ENCODE measurements at regions not wholly inside any gene's neighbourhood (a gene's known extent, or its start where the extent isn't known, plus 50 kb on each side); places are given as distances from the start of the nearest gene placed in this dataset.

DNA sequence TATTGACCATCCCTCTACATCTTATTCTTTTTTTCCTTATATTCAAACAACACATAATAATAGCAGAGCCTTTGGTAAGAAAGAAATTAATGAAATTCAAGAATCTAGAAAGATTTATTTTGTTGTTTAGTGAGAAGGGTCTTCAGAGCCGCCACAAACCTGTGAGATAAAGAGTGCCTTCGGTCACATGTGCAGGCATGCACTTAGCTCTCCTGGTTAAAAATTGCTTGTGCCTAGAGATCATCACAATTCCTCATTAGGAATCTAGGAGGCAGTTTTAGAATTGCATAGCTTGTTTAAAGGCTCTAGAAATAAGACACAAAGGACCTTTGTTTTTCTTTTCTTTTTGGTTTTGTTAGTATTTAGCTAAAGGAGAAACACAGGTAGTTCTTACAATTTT lies 1948.4 kb upstream of the IGFBP7 start:
- no peaks in the 10 kb centered on the region for H4K20me1 ChIP-seq (ENCODE audit: insufficient read depth, low read depth, low read length)
- DNase-seq = no peak
- no peaks in the 10 kb centered on the region for H3K9me2 ChIP-seq (replicated peaks; ENCODE audit: insufficient read depth, low read length)
- H3K9ac ChIP-seq (ENCODE audit: low read length) = no peak overlapping the region
- H2AFZ ChIP-seq (ENCODE audit: low read length) = no peak overlapping the region
- no peaks in the 10 kb centered on the region for H3K4me1 ChIP-seq (ENCODE audit: low read length)
- no peak overlapping the region for H3K4me3 ChIP-seq (ENCODE audit: low read length)
- no peak overlapping the region for H3K4me2 ChIP-seq (ENCODE audit: low read depth, low read length, poor library complexity, severe bottlenecking)
- no peaks in the 10 kb centered on the region for H3K79me2 ChIP-seq (ENCODE audit: low read length)
- H3K27ac ChIP-seq (ENCODE audit: low read length) = no peak overlapping the region
- H3K27me3 ChIP-seq (ENCODE audit: low read length) = no peaks in the 10 kb centered on the region
- no peaks in the 10 kb centered on the region for H3K36me3 ChIP-seq (ENCODE audit: insufficient read depth, low read length)
- peaks cover 25% of the 10 kb centered on the region for H3K9me3 ChIP-seq (ENCODE audit: low read length)

DNA sequence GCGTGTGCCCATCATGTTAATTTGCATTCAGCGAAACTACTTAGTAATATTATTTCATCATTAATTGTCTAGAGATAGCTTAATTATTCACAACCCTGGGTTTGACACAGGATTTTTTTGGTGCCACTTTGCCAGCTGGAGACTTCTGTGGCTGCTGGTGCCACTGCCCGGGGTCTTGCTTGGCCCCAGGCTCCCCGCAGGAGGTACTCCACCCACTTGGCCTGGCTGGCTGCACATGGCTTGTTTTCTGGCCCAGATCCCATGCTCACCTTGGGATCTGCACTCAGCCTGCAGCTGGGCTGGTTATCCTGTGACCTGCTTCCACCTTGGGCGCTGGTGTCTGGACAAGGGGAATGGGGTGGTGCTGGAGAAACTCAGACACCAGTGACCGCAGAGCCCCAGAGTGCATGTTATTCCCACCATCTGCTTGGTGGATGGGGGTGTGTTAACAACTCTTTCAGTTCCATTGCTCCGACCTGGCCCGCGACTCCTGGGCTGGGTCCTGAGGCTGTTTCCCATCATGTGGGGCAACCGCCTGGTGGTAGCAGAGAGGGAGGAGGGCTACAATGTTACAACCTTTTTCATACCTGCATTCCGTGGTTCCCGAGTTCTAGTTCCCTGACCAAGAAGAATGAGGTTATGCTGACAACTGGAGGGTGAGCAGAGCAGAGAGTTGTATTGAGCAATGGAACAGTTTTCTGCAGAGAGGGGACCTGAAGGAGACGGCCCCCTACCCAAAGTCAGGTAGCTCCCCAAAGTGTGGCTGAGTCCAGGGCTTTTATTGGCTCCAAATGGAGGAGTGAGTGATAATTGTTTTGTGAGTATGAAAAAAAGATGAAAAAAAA lies 1950.0 kb upstream of the IGFBP7 start:
- Histone ChIP-seq H4K20me1 (ENCODE audit: insufficient read depth, low read depth, low read length) (no peaks in the 10 kb centered on the region), H3K36me3 (ENCODE audit: insufficient read depth, low read length) (no peaks in the 10 kb centered on the region), H3K27me3 (ENCODE audit: low read length) (no peaks in the 10 kb centered on the region), H3K4me3 (ENCODE audit: low read length) (no peak overlapping the region), H3K4me2 (ENCODE audit: low read depth, low read length, poor library complexity, severe bottlenecking) (no peak overlapping the region), H3K27ac (ENCODE audit: low read length) (no peak overlapping the region), H2AFZ (ENCODE audit: low read length) (no peak overlapping the region), H3K4me1 (ENCODE audit: low read length) (no peaks in the 10 kb centered on the region), H3K9me3 (ENCODE audit: low read length) (peaks cover 21% of the 10 kb centered on the region), H3K9me2 (replicated peaks; ENCODE audit: insufficient read depth, low read length) (no peaks in the 10 kb centered on the region), H3K9ac (ENCODE audit: low read length) (no peak overlapping the region), H3K79me2 (ENCODE audit: low read length) (no peaks in the 10 kb centered on the region)
- no peak for DNase-seq

DNA sequence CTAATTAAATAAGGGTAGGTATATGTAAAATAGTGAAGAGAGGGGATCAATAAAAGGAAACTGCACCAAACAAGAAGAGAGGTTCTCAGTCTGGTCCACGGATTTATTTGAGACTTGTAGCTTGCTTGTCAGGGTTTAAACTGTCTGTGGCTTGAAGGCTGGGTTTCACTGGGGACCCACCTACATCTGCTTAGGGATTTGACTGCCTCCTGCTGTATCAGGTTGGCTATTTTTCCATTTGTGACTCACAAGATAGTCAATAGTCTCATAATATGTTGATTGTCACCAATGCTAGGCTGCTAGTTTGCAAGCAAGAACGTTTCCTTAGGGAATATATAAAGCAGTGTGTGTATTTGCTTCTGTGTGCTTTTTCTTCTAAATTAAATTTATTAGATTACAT lies 1950.7 kb upstream of the IGFBP7 start:
- H2AFZ ChIP-seq (ENCODE audit: low read length) = no peak overlapping the region
- no peaks in the 10 kb centered on the region for H4K20me1 ChIP-seq (ENCODE audit: insufficient read depth, low read depth, low read length)
- H3K36me3 ChIP-seq (ENCODE audit: insufficient read depth, low read length) = no peaks in the 10 kb centered on the region
- H3K9me3 ChIP-seq (ENCODE audit: low read length) = peaks cover 21% of the 10 kb centered on the region
- H3K9ac ChIP-seq (ENCODE audit: low read length) = no peak overlapping the region
- H3K79me2 ChIP-seq (ENCODE audit: low read length) = no peaks in the 10 kb centered on the region
- no peak overlapping the region for H3K27ac ChIP-seq (ENCODE audit: low read length)
- H3K4me1 ChIP-seq (ENCODE audit: low read length) = no peaks in the 10 kb centered on the region
- H3K4me2 ChIP-seq (ENCODE audit: low read depth, low read length, poor library complexity, severe bottlenecking) = no peak overlapping the region
- DNase-seq = no peak
- no peaks in the 10 kb centered on the region for H3K27me3 ChIP-seq (ENCODE audit: low read length)
- no peak overlapping the region for H3K4me3 ChIP-seq (ENCODE audit: low read length)
- no peaks in the 10 kb centered on the region for H3K9me2 ChIP-seq (replicated peaks; ENCODE audit: insufficient read depth, low read length)

DNA sequence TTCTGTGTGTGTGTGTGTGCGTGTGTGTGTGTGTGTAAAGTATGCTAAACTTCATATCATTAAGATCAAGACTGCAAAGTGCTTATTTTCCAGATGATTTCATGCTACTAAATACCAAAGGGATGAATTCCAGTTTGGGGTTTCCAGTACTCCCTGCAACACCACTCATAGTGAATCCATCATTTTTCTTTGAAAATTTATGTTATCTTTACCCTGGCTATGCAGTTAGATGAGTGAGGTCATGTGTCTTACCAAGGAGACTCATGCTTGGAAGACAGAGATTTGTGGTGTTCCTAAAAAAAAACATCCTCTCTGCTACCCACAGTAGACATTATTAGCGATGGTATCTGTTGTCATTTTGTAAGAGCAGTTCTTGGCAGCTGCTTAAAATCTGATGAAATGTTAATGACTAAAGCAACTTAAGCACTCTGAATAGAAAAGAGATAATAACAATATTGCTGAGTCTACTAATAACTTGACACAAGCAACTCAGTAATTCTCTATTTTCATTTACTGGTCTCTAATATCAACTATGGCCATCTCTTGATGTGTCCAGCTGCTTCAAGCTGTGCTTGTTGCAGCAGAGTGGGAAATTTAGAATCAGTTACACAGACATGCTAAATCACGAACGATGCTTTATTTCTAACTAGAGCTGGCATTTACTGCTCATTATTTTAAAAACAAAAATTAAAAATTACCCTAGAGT lies 1953.0 kb upstream of the IGFBP7 start:
- Histone ChIP-seq H3K4me1 (ENCODE audit: low read length) (no peaks in the 10 kb centered on the region), H3K4me2 (ENCODE audit: low read depth, low read length, poor library complexity, severe bottlenecking) (no peak overlapping the region), H3K79me2 (ENCODE audit: low read length) (no peaks in the 10 kb centered on the region), H3K9me3 (ENCODE audit: low read length) (peaks cover 21% of the 10 kb centered on the region), H3K36me3 (ENCODE audit: insufficient read depth, low read length) (no peaks in the 10 kb centered on the region), H3K27me3 (ENCODE audit: low read length) (no peaks in the 10 kb centered on the region), H3K4me3 (ENCODE audit: low read length) (no peak overlapping the region), H2AFZ (ENCODE audit: low read length) (no peak overlapping the region), H4K20me1 (ENCODE audit: insufficient read depth, low read depth, low read length) (no peaks in the 10 kb centered on the region), H3K9me2 (replicated peaks; ENCODE audit: insufficient read depth, low read length) (no peaks in the 10 kb centered on the region), H3K27ac (ENCODE audit: low read length) (no peak overlapping the region), H3K9ac (ENCODE audit: low read length) (no peak overlapping the region)
- DNase-seq = no peak

DNA sequence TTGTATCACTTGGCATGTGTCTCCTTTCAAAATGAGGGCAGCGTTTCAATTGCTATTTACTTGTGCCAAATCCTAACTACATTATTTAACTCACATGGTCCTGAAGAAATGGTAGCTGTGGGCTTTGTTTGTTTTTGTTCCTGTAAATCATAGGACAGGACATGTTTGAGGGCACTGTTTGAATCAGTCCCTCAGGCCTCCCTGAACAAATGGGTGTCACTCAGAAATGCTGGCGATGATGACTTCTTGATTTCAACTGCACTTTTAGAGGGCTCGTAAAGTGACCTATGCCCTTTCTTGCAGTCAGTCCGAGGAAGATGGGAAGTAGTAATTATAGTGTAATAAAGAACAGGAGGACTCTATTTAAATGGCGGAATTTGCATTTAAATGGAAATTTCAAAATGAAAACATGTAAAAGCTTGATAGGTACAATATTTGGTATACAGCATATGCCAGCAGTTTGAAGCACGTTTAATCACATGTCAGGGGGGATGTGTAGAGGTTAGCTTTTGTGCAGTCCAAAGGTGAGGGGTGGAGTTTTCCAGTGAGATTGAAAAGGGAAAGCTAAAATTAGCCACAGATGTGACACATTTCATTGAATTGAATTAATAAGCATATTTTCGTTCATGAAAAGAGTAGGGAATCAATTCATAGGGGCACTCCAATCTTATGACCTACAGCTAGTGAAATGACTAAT lies 1958.7 kb upstream of the IGFBP7 start:
- Histone ChIP-seq H3K27ac (ENCODE audit: low read length) (no peak overlapping the region), H3K9me2 (replicated peaks; ENCODE audit: insufficient read depth, low read length) (no peaks in the 10 kb centered on the region), H3K4me2 (ENCODE audit: low read depth, low read length, poor library complexity, severe bottlenecking) (no peak overlapping the region), H3K9me3 (ENCODE audit: low read length) (peaks cover 27% of the 10 kb centered on the region), H3K79me2 (ENCODE audit: low read length) (no peaks in the 10 kb centered on the region), H3K27me3 (ENCODE audit: low read length) (no peaks in the 10 kb centered on the region), H3K4me3 (ENCODE audit: low read length) (no peak overlapping the region), H3K4me1 (ENCODE audit: low read length) (no peaks in the 10 kb centered on the region), H2AFZ (ENCODE audit: low read length) (no peak overlapping the region), H3K9ac (ENCODE audit: low read length) (no peak overlapping the region), H4K20me1 (ENCODE audit: insufficient read depth, low read depth, low read length) (no peaks in the 10 kb centered on the region), H3K36me3 (ENCODE audit: insufficient read depth, low read length) (no peaks in the 10 kb centered on the region)
- no peak for DNase-seq

DNA sequence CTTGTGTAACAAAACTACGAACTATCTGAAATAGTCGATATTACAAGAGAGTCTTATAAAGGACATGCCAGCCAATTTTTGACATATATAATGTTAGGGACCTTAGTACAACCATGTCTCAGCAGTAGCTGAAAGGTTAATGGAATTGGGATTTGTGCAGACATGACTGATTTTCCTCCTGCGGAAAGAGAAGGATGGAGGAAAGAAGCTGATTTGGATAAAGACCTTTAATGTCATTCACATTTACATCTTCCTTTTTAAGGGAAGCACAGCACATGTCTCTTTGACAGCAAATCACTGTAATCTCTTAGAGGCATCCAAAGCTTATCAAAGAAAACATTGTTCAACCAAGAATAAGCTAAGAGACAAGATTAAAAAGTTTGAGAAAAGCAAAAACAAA lies 1976.2 kb upstream of the IGFBP7 start:
- DNase-seq = no peak
- no peak overlapping the region for H3K4me2 ChIP-seq (ENCODE audit: low read depth, low read length, poor library complexity, severe bottlenecking)
- no peak overlapping the region for H3K9ac ChIP-seq (ENCODE audit: low read length)
- no peak overlapping the region for H3K4me3 ChIP-seq (ENCODE audit: low read length)
- peaks cover 14% of the 10 kb centered on the region for H3K9me3 ChIP-seq (ENCODE audit: low read length)
- H3K27me3 ChIP-seq (ENCODE audit: low read length) = no peaks in the 10 kb centered on the region
- H3K36me3 ChIP-seq (ENCODE audit: insufficient read depth, low read length) = no peaks in the 10 kb centered on the region
- H2AFZ ChIP-seq (ENCODE audit: low read length) = no peak overlapping the region
- H3K27ac ChIP-seq (ENCODE audit: low read length) = no peak overlapping the region
- no peaks in the 10 kb centered on the region for H3K9me2 ChIP-seq (replicated peaks; ENCODE audit: insufficient read depth, low read length)
- no peaks in the 10 kb centered on the region for H3K4me1 ChIP-seq (ENCODE audit: low read length)
- no peaks in the 10 kb centered on the region for H4K20me1 ChIP-seq (ENCODE audit: insufficient read depth, low read depth, low read length)
- H3K79me2 ChIP-seq (ENCODE audit: low read length) = no peaks in the 10 kb centered on the region

DNA sequence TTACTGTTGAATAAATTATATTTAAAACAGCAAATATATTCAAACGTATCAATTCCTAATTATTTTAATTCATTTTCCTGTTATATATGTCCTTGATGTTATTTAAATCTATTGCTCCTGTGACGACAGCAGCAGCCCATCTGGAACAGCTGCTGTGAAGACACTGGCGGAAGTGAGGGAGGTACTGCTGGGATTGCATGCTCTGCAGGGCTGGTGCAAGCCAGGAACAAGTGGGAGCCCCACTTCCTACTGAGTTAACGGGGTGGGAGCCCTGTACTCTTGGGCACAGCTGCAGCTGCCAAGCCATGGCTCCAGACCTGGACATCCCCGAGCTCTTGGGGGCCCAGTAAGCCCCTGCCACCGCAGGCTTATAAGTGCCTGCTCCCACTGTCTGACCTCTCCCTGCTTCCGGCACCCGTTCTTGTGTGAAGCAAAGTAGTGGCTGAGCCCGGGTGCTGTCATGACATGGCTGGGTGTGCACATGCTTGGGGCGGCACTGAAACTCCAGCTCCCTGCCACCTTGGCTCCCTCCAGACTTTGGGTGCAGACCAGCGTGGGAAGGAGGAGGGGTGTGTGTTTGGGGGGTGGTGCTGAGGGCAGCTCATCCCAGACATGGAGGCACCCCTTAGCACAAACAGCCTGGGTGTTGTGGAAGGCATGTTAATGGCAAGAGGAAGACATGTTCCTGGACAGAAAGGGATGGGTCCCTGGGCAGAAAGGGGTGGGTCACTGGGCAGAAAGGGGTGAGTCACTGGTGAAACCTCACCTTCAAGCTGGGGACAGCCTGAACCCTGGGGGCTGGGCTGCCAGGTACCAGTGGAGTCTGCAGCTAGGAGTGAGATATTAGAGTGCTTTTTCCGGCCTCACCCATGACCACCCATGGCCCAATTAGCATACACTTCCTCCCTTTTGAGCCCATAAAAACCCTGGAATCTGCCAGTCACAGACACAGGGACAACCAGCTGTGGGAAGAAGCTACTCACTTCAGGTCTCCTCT lies 1981.3 kb upstream of the IGFBP7 start:
- DNase-seq = no peak

More for the DNA sequence above, 1981.3 kb upstream of the IGFBP7 start:
- Histone ChIP-seq H3K4me2 (ENCODE audit: low read depth, low read length, poor library complexity, severe bottlenecking) (no peak overlapping the region), H3K9me3 (ENCODE audit: low read length) (peaks cover 19% of the 10 kb centered on the region), H3K79me2 (ENCODE audit: low read length) (no peaks in the 10 kb centered on the region), H4K20me1 (ENCODE audit: insufficient read depth, low read depth, low read length) (no peaks in the 10 kb centered on the region), H3K4me3 (ENCODE audit: low read length) (no peak overlapping the region), H3K27me3 (ENCODE audit: low read length) (no peaks in the 10 kb centered on the region), H3K36me3 (ENCODE audit: insufficient read depth, low read length) (no peaks in the 10 kb centered on the region), H3K9me2 (replicated peaks; ENCODE audit: insufficient read depth, low read length) (no peaks in the 10 kb centered on the region), H3K27ac (ENCODE audit: low read length) (no peak overlapping the region), H2AFZ (ENCODE audit: low read length) (no peak overlapping the region), H3K4me1 (ENCODE audit: low read length) (no peaks in the 10 kb centered on the region), H3K9ac (ENCODE audit: low read length) (no peak overlapping the region)

Data from Karpas-422 (cell line).